GM12865 (cell line): ENCODE measurements at regions not wholly inside any gene's neighbourhood (a gene's known extent, or its start where the extent isn't known, plus 50 kb on each side); places are given as distances from the start of the nearest gene placed in this dataset.

Experiments
- DNase-seq: peaks from one replicate; pipeline ENCODE4 v3.0.0; 2010; ENCODE audit warnings: low read depth
- H3K4me3 ChIP-seq: 2 replicates; pipeline ENCODE4 v1.5.1; 2011; ENCODE audit warnings: mild to moderate bottlenecking, low read depth, low read length, control low read depth
- CTCF ChIP-seq: IDR thresholded peaks from 2 replicates; pipeline ENCODE4 v1.5.1; 2011; ENCODE audit warnings: low read length, control low read depth, low read depth, inconsistent platforms; ENCODE audit not compliant: insufficient read depth; ENCODE audit errors: missing control alignments

- no peak overlapping the region for H3K4me3 ChIP-seq
- DNase-seq, result no peak
- no peak for TF ChIP-seq CTCF
These were observed 246.0 kb upstream of the GADL1 start for GRCh38 chr3:31140470-31140869.

GRCh38 chr3:31142139-31142538 lies 247.7 kb upstream of the GADL1 start:
- DNase-seq, result no peak
- TF ChIP-seq CTCF, result no peak
- H3K4me3 ChIP-seq, result no peak overlapping the region

GRCh38 chr3:31142543-31142942 lies 248.1 kb upstream of the GADL1 start:
- no peak overlapping the region for H3K4me3 ChIP-seq
- DNase-seq, result no peak
- TF ChIP-seq CTCF, result no peak

- TF ChIP-seq CTCF, result no peak
- DNase-seq, result no peak
- H3K4me3 ChIP-seq, result no peak overlapping the region
These were observed 250.6 kb upstream of the GADL1 start for GRCh38 chr3:31145062-31145461.

- TF ChIP-seq CTCF, result no peak
- no peak overlapping the region for H3K4me3 ChIP-seq
- DNase-seq, result no peak
These were observed 253.1 kb upstream of the GADL1 start for GRCh38 chr3:31147550-31147949.

GRCh38 chr3:31157047-31157694 lies 262.7 kb upstream of the GADL1 start:
- no peak overlapping the region for H3K4me3 ChIP-seq
- peak; percentile 21 for DNase-seq
- TF ChIP-seq CTCF, result no peak
